GM12892 (cell line): ENCODE measurements at regions not wholly inside any gene's neighbourhood (a gene's known extent, or its start where the extent isn't known, plus 50 kb on each side); places are given as distances from the start of the nearest gene placed in this dataset.

Experiments
- POLR2A ChIP-seq: IDR thresholded peaks from 2 replicates; pipeline ENCODE4 v1.6.1; 2011; ENCODE audit warnings: low read depth, low read length, control low read depth
- POLR2AphosphoS5 ChIP-seq: IDR thresholded peaks from 2 replicates; pipeline ENCODE4 v1.6.1; 2011; ENCODE audit warnings: low read depth, low read length, control low read depth
- TAF1 ChIP-seq: IDR thresholded peaks from 2 replicates; pipeline ENCODE4 v1.6.1; 2011; ENCODE audit warnings: low read depth, mild to moderate bottlenecking, control low read depth, low read length, borderline replicate concordance

GRCh38 chr2:45123065-45123464 is 113.8 kb upstream of the SIX2 start:
- no peak for TF ChIP-seq POLR2A
- no peak for TF ChIP-seq POLR2AphosphoS5
- no peak for TF ChIP-seq TAF1
